MCF 10A (cell line): ENCODE measurements at regions not wholly inside any gene's neighbourhood (a gene's known extent, or its start where the extent isn't known, plus 50 kb on each side); places are given as distances from the start of the nearest gene placed in this dataset.

Source experiments
- BruUV-seq: library from RNA; stranded (reverse); fragments of 400-500 nt; replicated peaks from 2 replicates; lab custom pipeline; 2021; lab: Mats Ljungman, UMichigan
- CTCF ChIA-PET: fragments of 300-600 bp; sonication (Branson Sonifier 250); formaldehyde crosslinking; extraction: SDS; loops from one replicate; lab custom pipeline; 2021; ENCODE audit warnings: antibody characterized with exemption, inconsistent platforms; lab: Yijun Ruan, JAX
- POLR2A ChIA-PET: fragments of 300-600, 350-650 bp; sonication (Branson Sonifier 250); formaldehyde crosslinking; extraction: SDS; loops from one replicate; lab custom pipeline; 2020; ENCODE audit warnings: antibody characterized with exemption, inconsistent platforms; lab: Yijun Ruan, JAX
- DNase-seq: peaks from one replicate; pipeline ENCODE4 v3.0.0-alpha.2; 2018; ENCODE audit not compliant: unreplicated experiment
- H3K27ac Mint-ChIP-seq: one replicate; pipeline ENCODE4 v1.8.0; 2022; ENCODE audit warnings: mild to moderate bottlenecking, low read depth, mixed read lengths; ENCODE audit not compliant: unreplicated experiment
- H3K27me3 Mint-ChIP-seq: one replicate; pipeline ENCODE4 v1.8.0; 2022; ENCODE audit warnings: mixed read lengths; ENCODE audit not compliant: insufficient read depth, unreplicated experiment
- H3K36me3 Mint-ChIP-seq: one replicate; pipeline ENCODE4 v1.8.0; 2022; ENCODE audit warnings: mild to moderate bottlenecking, moderate library complexity, mixed read lengths; ENCODE audit not compliant: insufficient read depth, unreplicated experiment
- H3K4me1 Mint-ChIP-seq: one replicate; pipeline ENCODE4 v1.8.0; 2022; ENCODE audit warnings: mixed read lengths; ENCODE audit not compliant: insufficient read depth, unreplicated experiment
- H3K4me3 Mint-ChIP-seq: one replicate; pipeline ENCODE4 v1.8.0; 2022; ENCODE audit warnings: mild to moderate bottlenecking, moderate library complexity, mixed read lengths; ENCODE audit not compliant: unreplicated experiment
- H3K9me3 Mint-ChIP-seq: one replicate; pipeline ENCODE4 v1.8.0; 2022; ENCODE audit warnings: mixed read lengths; ENCODE audit not compliant: unreplicated experiment
- intact Hi-C: fragments of 100-400 bp; cut with micrococcal nuclease; formaldehyde crosslinking; loops from 2 replicates; pipeline ENCODE4 v1.14.1; 2022
- TF ChIP-seq, protein P1 (sequence below): fragments of 200-600 bp; IDR thresholded peaks from one replicate; pipeline ENCODE4 v1.8.0; 2022; ENCODE audit warnings: antibody characterized with exemption, mild to moderate bottlenecking; ENCODE audit not compliant: unreplicated experiment

DNA sequence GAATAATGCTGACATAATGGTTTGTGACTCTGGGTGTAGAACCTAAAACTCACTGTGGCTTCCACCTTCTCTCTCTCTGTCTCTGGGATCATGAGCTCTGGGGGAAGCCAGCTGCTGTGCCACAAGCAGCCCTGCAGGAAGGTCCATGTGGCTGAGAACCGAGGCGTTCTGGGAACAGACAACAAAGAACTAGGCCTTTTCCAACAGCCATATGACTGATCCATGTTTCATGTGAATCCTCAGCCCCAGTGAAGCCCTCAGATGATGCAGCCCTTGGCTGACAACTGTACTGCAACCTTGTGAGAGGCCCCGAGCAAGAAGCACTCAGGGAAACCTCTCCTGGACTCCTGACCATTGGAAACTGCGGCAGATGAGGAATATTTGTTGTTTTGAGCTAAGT lies 56.6 kb downstream of the HLA-G start:
- Mint-ChIP-seq H3K9me3 (no peaks in the 10 kb centered on the region), H3K4me1 (peaks cover 6% of the 10 kb centered on the region), H3K27ac (no peak overlapping the region), H3K36me3 (no peaks in the 10 kb centered on the region), H3K27me3 (no peaks in the 10 kb centered on the region), H3K4me3 (no peak overlapping the region)
- TF ChIP-seq, protein P1, sequence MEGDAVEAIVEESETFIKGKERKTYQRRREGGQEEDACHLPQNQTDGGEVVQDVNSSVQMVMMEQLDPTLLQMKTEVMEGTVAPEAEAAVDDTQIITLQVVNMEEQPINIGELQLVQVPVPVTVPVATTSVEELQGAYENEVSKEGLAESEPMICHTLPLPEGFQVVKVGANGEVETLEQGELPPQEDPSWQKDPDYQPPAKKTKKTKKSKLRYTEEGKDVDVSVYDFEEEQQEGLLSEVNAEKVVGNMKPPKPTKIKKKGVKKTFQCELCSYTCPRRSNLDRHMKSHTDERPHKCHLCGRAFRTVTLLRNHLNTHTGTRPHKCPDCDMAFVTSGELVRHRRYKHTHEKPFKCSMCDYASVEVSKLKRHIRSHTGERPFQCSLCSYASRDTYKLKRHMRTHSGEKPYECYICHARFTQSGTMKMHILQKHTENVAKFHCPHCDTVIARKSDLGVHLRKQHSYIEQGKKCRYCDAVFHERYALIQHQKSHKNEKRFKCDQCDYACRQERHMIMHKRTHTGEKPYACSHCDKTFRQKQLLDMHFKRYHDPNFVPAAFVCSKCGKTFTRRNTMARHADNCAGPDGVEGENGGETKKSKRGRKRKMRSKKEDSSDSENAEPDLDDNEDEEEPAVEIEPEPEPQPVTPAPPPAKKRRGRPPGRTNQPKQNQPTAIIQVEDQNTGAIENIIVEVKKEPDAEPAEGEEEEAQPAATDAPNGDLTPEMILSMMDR, result no peak
- BruUV-seq, result no TSS peak
- POLR2A ChIA-PET, result no interaction called here
- CTCF ChIA-PET, result no interaction called here
- intact Hi-C loops, result no loop called here
- DNase-seq, result no peak

DNA sequence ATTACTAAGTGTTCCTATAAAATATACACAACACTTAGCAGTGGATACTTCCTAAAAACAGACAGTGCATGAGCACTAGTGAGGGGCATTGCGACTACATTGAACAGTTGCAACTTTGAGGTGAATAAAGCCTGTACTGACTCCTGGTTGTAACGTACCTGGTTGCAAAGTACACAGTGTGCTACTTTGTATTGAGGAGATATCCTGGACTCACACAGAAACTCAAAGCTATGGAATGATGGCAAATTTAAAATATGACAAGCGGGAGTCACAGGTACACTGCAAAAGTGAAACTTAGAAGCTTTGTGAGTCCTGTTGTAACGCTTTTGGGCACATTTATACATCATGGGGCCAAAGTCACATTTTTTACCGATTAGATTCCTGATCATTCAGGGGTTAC lies 55.6 kb upstream of the HLA-A start:
- no peak for DNase-seq
- POLR2A ChIA-PET, result interaction anchor here (1.2 to 1.3 kb wide), 2 partner anchors 55 to 81 kb away, joined by 3 to 6 read pairs; partner anchors contain the start of gene HLA-A
- Mint-ChIP-seq H3K4me1 (peaks cover 6% of the 10 kb centered on the region), H3K27ac (peak overlapping the region; percentile 92), H3K9me3 (no peaks in the 10 kb centered on the region), H3K27me3 (no peaks in the 10 kb centered on the region), H3K4me3 (peak overlapping the region; percentile 80), H3K36me3 (peaks cover 4% of the 10 kb centered on the region)
- TF ChIP-seq, protein P1, result no peak
- CTCF ChIA-PET, result interaction anchor here (0.6 to 0.7 kb wide), 2 partner anchors 38 to 83 kb away, joined by 3 to 4 read pairs; no protein-coding TSS in a partner anchor
- intact Hi-C loops, result no loop called here
- BruUV-seq, result TSS peak; percentile 60

DNA sequence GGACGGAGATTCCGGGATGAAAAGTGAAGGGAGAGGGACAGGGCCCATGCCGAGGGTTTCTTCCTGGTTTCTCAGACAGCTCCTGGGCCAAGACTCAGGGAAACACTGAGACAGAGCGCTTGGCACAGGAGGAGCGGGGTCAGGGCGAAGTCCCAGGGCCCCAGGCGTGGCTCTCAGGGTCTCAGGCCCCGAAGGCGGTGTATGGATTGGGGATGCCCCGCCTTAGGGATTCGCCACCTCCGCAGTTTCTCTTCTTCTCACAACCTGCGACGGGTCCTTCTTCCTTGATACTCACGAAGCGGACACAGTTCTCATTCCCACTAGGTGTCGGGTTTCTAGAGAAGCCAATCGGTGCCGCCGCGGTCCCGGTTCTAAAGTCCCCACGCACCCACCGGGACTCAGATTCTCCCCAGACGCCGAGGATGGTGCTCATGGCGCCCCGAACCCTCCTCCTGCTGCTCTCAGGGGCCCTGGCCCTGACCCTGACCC lies 55.0 kb upstream of the HLA-A start:
- Mint-ChIP-seq H3K36me3 (peaks cover 4% of the 10 kb centered on the region), H3K4me1 (peaks cover 6% of the 10 kb centered on the region), H3K4me3 (peak overlapping the region; percentile 80), H3K27me3 (no peaks in the 10 kb centered on the region), H3K9me3 (no peaks in the 10 kb centered on the region), H3K27ac (peak overlapping the region; percentile 92)
- CTCF ChIA-PET, result interaction anchor here (0.5 to 0.7 kb wide), 3 partner anchors 39 to 144 kb away, joined by 3 to 4 read pairs (median 3); no protein-coding TSS in a partner anchor
- peak; percentile 49 for DNase-seq
- TF ChIP-seq, protein P1, result no peak
- POLR2A ChIA-PET, result interaction anchor here (1.2 to 1.3 kb wide), 2 partner anchors 54 to 80 kb away, joined by 3 to 6 read pairs; partner anchors contain the start of gene HLA-A
- intact Hi-C loops, result no loop called here
- BruUV-seq, result no TSS peak

DNA sequence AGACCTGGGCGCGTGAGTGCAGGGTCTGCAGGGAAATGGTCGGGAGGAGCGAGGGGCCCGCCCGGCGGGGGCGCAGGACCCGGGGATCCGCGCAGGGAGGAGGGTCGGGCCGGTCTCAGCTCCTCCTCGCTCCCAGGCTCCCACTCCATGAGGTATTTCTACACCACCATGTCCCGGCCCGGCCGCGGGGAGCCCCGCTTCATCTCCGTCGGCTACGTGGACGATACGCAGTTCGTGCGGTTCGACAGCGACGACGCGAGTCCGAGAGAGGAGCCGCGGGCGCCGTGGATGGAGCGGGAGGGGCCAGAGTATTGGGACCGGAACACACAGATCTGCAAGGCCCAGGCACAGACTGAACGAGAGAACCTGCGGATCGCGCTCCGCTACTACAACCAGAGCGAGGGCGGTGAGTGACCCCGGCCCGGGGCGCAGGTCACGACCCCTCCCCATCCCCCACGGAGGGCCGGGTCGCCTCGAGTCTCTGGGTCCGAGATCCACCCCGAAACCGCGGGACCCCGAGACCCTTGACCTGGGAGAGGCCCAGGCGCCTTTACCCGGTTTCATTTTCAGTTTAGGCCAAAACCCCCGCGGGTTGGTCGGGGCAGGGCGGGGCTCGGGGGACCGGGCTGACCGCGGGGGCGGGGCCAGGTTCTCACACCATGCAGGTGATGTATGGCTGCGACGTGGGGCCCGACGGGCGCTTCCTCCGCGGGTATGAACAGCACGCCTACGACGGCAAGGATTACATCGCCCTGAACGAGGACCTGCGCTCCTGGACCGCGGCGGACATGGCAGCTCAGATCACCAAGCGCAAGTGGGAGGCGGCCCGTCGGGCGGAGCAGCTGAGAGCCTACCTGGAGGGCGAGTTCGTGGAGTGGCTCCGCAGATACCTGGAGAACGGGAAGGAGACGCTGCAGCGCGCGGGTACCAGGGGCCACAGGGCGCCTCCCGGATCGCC lies 54.2 kb upstream of the HLA-A start:
- H3K36me3 Mint-ChIP-seq, result peaks cover 4% of the 10 kb centered on the region
- peak overlapping the region; percentile 80 for H3K4me3 Mint-ChIP-seq
- CTCF ChIA-PET, result interaction anchor here (0.5 kb wide), 1 partner anchor 143 kb away, joined by 3 read pairs; no protein-coding TSS in a partner anchor
- peak overlapping the region; percentile 92 for H3K27ac Mint-ChIP-seq
- DNase-seq, result peak; percentile 36
- POLR2A ChIA-PET, result interaction anchor here (0.7 to 1.3 kb wide), 3 partner anchors 54 to 102 kb away, joined by 3 to 6 read pairs (median 3); partner anchors contain the start of gene HLA-A
- H3K9me3 Mint-ChIP-seq, result no peaks in the 10 kb centered on the region
- BruUV-seq, result no TSS peak
- H3K4me1 Mint-ChIP-seq, result peaks cover 6% of the 10 kb centered on the region
- intact Hi-C loops, result no loop called here
- H3K27me3 Mint-ChIP-seq, result no peaks in the 10 kb centered on the region
- TF ChIP-seq, protein P1, result no peak
